Smooth muscle cell (in vitro differentiated cells): ENCODE measurements at regions not wholly inside any gene's neighbourhood (a gene's known extent, or its start where the extent isn't known, plus 50 kb on each side); places are given as distances from the start of the nearest gene placed in this dataset.

Experiments
- DNase-seq: peaks from one replicate; lab custom pipeline; 2025; ENCODE audit not compliant: unreplicated experiment; lab: John Stamatoyannopoulos, UW
- H2AFZ ChIP-seq: fragments of 200-600 bp; sonication (generic); 2 replicates; pipeline ENCODE4 v1.6.0; 2016; ENCODE audit warnings: antibody characterized with exemption, low read depth, mild to moderate bottlenecking
- H3F3A ChIP-seq: fragments of 200-600 bp; sonication (generic); 2 replicates; pipeline ENCODE4 v1.6.0; 2017; ENCODE audit warnings: antibody characterized with exemption, low read depth
- H3K27ac ChIP-seq: fragments of 200-600 bp; sonication (generic); 2 replicates; pipeline ENCODE4 v1.5.1; 2016; ENCODE audit warnings: low read depth, mild to moderate bottlenecking
- H3K27me3 ChIP-seq: fragments of 200-600 bp; sonication (generic); 2 replicates; pipeline ENCODE4 v1.6.1; 2016; ENCODE audit warnings: low read depth, mild to moderate bottlenecking
- H3K36me3 ChIP-seq: fragments of 200-600 bp; sonication (generic); 2 replicates; pipeline ENCODE4 v1.5.1; 2016; ENCODE audit warnings: low read depth
- H3K4me1 ChIP-seq: fragments of 200-600 bp; sonication (generic); 2 replicates; pipeline ENCODE4 v1.5.1; 2016; ENCODE audit warnings: low read depth
- H3K4me2 ChIP-seq: fragments of 200-600 bp; sonication (generic); 2 replicates; pipeline ENCODE4 v1.6.0; 2016; ENCODE audit warnings: mild to moderate bottlenecking
- H3K4me3 ChIP-seq: fragments of 200-600 bp; sonication (generic); 2 replicates; pipeline ENCODE4 v1.5.1; 2016; ENCODE audit warnings: mild to moderate bottlenecking
- H3K79me2 ChIP-seq: fragments of 200-600 bp; sonication (generic); 2 replicates; pipeline ENCODE4 v1.6.0; 2016; ENCODE audit warnings: low read depth, mild to moderate bottlenecking
- H3K9ac ChIP-seq: fragments of 200-600 bp; sonication (generic); 2 replicates; pipeline ENCODE4 v1.6.0; 2016; ENCODE audit warnings: low read depth
- H3K9me3 ChIP-seq: fragments of 200-600 bp; sonication (generic); replicated peaks from 2 replicates; pipeline ENCODE4 v1.5.1; 2016; ENCODE audit warnings: low read depth
- H4K20me1 ChIP-seq: fragments of 200-600 bp; sonication (generic); 2 replicates; pipeline ENCODE4 v1.6.0; 2016; ENCODE audit warnings: low read depth
- CTCF ChIP-seq: fragments of 200-600 bp; sonication (generic); IDR thresholded peaks from 2 replicates; pipeline ENCODE4 v1.5.1; 2017; ENCODE audit warnings: borderline replicate concordance, mild to moderate bottlenecking, antibody characterized with exemption; ENCODE audit not compliant: insufficient read depth, poor library complexity, severe bottlenecking
- WGBS: methylation state at CpG from one replicate; pipeline ENCODE4 v1.1.7; 2016; ENCODE audit warnings: low lambda C conversion rate; 5-methylcytosine and 5-hydroxymethylcytosine counted together

GRCh38 chrX:84715315-84715714 is 213.1 kb upstream of the HDX start:
- H3K79me2 ChIP-seq: no peaks in the 10 kb centered on the region
- 52% methylated on average over 4 of the region's 4 CpGs for WGBS
- no peaks in the 10 kb centered on the region for H3K4me1 ChIP-seq
- no peaks in the 10 kb centered on the region for H3K36me3 ChIP-seq
- H3K4me3 ChIP-seq: no peak overlapping the region
- TF ChIP-seq CTCF: no peak
- H3K27ac ChIP-seq: no peak overlapping the region
- H3K27me3 ChIP-seq: no peaks in the 10 kb centered on the region
- H3K9me3 ChIP-seq: no peaks in the 10 kb centered on the region
- H3F3A ChIP-seq: no peaks in the 10 kb centered on the region
- DNase-seq: no peak
- H2AFZ ChIP-seq: no peak overlapping the region
- H3K4me2 ChIP-seq: no peak overlapping the region
- H4K20me1 ChIP-seq: no peaks in the 10 kb centered on the region
- no peak overlapping the region for H3K9ac ChIP-seq

GRCh38 chrX:84717343-84717742 is 215.1 kb upstream of the HDX start:
- 68% methylated on average over 2 of the region's 2 CpGs for WGBS
- H3K9me3 ChIP-seq: no peaks in the 10 kb centered on the region
- H3K9ac ChIP-seq: no peak overlapping the region
- no peaks in the 10 kb centered on the region for H3K27me3 ChIP-seq
- no peaks in the 10 kb centered on the region for H4K20me1 ChIP-seq
- H3F3A ChIP-seq: no peaks in the 10 kb centered on the region
- no peak overlapping the region for H3K27ac ChIP-seq
- no peak overlapping the region for H3K4me3 ChIP-seq
- no peak overlapping the region for H2AFZ ChIP-seq
- no peak for DNase-seq
- no peaks in the 10 kb centered on the region for H3K4me1 ChIP-seq
- no peak overlapping the region for H3K4me2 ChIP-seq
- no peaks in the 10 kb centered on the region for H3K79me2 ChIP-seq
- TF ChIP-seq CTCF: no peak
- H3K36me3 ChIP-seq: no peaks in the 10 kb centered on the region

GRCh38 chrX:84721416-84721815 is 219.2 kb upstream of the HDX start:
- no peak overlapping the region for H3K4me2 ChIP-seq
- H3K79me2 ChIP-seq: no peaks in the 10 kb centered on the region
- H3K9ac ChIP-seq: no peak overlapping the region
- no peaks in the 10 kb centered on the region for H3K36me3 ChIP-seq
- TF ChIP-seq CTCF: no peak
- 78% methylated on average over 2 of the region's 2 CpGs for WGBS
- no peaks in the 10 kb centered on the region for H3K4me1 ChIP-seq
- no peaks in the 10 kb centered on the region for H4K20me1 ChIP-seq
- no peak overlapping the region for H3K4me3 ChIP-seq
- no peak overlapping the region for H3K27ac ChIP-seq
- no peak overlapping the region for H2AFZ ChIP-seq
- no peaks in the 10 kb centered on the region for H3K27me3 ChIP-seq
- H3F3A ChIP-seq: no peaks in the 10 kb centered on the region
- H3K9me3 ChIP-seq: no peaks in the 10 kb centered on the region
- no peak for DNase-seq

GRCh38 chrX:84724576-84724975 is 222.3 kb upstream of the HDX start:
- Histone ChIP-seq H3K79me2 (no peaks in the 10 kb centered on the region), H3F3A (no peaks in the 10 kb centered on the region), H4K20me1 (no peaks in the 10 kb centered on the region), H2AFZ (no peak overlapping the region), H3K9ac (no peak overlapping the region), H3K27me3 (no peaks in the 10 kb centered on the region), H3K27ac (no peak overlapping the region), H3K4me2 (no peak overlapping the region), H3K4me3 (no peak overlapping the region), H3K36me3 (no peaks in the 10 kb centered on the region), H3K9me3 (no peaks in the 10 kb centered on the region), H3K4me1 (no peaks in the 10 kb centered on the region)
- 81% methylated on average over 5 of the region's 5 CpGs for WGBS
- TF ChIP-seq CTCF: no peak
- DNase-seq: no peak
